ENCODE measurements at regions not wholly inside any gene's neighbourhood (a gene's known extent, or its start where the extent isn't known, plus 50 kb on each side); places are given as distances from the start of the nearest gene placed in this dataset.

DNA sequence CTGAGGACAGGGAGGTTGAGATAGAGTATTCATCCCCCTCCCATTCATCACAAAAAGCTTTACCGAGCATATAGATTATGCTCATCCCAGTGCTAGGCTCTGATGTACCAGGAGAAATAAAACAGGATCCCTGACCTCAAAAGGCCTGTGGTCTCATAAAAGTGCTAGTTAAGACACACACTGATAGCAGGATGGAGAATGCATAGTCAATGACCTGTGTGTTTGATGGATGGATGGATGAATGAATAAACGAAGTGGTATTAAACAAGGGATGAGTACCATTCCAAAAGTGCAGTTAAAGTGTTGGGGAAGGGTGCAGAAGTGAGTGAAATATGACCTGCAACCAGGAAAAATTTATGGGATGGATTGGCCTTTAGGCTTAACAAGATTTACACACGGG lies 133.9 kb upstream of the NUDT7 start:
- intact Hi-C loops (cut with DNase I), result no loop called here
- no peak for DNase-seq (ENCODE audit: low spot score)

DNA sequence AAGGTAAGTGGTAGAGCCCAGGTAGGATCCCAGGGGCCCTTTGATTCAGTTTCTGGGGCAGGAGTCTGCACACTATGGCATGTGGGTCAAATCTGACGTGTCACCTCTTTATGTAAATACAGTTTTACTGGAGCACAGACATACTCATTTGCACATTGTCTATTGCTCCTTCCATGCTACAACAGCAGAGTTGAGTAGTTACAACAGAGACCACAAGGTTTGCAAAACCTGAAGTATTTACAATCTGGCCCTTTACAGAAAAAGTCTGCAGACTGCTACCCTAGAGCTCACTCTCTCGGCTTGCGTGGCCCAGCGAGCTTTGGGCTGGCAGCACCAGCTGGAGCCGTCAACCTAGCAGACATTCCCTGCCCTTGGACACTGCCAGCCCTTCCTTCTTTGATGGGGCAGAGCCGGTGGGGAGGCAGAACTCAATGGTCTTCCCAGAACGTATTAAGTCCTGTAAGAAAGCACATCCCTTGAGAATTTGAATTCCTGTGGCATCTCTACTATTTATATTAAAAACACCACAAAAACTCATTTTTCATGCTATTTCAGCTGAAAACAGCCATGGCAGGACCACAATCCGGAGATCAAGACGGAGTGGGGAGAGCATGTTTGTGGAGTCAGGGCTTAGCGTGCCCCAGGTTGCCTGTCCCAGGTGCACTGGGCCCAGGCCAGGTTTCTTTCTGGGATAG lies 133.1 kb upstream of the NUDT7 start:
- intact Hi-C loops (cut with DNase I), result no loop called here

DNA sequence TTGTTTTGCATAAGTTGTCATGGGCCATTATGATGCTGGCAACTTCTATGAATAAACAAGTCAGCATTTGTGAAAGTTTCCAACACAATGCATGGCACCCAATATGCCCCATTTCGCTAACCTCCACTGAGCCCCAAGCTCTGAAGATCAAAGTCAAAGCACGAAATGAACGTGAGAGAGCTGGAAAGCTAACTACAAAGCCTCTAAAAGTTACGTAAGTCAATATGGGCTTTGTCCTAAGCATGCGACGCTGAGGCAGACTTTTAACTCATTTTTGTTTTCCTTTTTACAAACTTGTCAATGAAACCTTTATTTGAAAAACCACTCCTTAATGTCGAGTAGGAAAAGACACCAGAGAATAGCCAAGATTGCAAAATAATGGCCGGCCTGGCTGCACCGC lies 131.6 kb upstream of the NUDT7 start:
- no peak for DNase-seq (ENCODE audit: low spot score)
- intact Hi-C loops (cut with DNase I), result no loop called here

More for the DNA sequence above, 133.1 kb upstream of the NUDT7 start:
- no peak for DNase-seq (ENCODE audit: low spot score)

DNA sequence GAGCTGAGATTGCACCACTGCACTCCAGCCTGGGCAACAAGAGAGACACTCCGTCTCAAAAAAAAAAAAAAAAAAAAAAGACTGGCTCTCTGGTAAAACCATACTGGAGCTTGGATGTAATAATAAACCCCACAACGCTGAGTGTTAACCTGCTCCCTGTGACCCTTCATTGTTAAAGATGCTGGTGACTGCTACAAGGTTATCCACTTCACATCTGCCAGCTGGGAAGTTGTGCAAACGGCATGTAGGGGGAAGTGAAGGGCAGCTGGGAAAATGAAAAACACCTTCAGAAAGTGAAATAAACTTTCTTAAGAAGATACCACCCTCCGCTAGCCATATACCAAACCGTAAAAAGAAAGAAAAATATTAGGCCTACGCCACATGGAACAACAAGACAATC lies 131.0 kb upstream of the NUDT7 start:
- no peak for DNase-seq (ENCODE audit: low spot score)
- intact Hi-C loops (cut with DNase I), result no loop called here

DNA sequence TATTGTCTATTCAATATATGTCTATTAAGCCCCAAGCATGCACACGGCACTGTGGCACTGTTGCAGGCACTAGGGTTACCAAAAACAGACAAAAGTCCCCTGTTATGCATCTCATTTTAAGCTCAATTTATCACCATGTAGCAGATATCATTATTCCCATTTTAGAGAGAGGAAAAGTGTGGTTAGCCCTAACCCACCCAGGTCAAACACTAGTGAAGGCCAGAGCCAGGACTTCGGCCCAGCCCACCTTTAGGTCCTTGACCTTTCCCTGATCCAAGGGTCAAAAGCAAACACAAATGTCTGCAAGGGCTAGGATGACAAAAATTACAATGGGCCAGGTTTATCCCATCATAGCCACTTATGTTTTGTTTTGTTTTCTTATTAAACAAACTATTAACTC lies 130.3 kb upstream of the NUDT7 start:
- intact Hi-C loops (cut with DNase I), result no loop called here
- no peak for DNase-seq (ENCODE audit: low spot score)

DNA sequence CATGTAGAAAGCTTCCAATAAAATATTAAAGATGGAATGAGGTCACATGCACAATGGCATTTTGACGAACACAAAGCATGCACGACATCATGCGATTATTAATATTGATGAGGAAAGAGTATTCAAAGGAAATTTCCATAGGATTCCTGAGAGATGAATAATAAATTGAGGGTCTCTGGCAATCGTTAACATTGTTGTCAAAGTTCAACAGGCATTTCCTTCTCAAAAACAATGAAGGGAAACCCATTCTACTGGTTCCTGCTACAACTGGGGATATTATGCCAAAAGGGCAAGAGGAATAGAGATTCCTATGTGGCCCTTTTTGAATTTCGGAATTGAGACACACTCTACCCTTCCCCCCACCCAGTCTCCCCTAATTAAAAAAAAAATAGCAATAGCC lies 128.3 kb upstream of the NUDT7 start:
- no peak for DNase-seq (ENCODE audit: low spot score)
- intact Hi-C loops (cut with DNase I), result no loop called here

DNA sequence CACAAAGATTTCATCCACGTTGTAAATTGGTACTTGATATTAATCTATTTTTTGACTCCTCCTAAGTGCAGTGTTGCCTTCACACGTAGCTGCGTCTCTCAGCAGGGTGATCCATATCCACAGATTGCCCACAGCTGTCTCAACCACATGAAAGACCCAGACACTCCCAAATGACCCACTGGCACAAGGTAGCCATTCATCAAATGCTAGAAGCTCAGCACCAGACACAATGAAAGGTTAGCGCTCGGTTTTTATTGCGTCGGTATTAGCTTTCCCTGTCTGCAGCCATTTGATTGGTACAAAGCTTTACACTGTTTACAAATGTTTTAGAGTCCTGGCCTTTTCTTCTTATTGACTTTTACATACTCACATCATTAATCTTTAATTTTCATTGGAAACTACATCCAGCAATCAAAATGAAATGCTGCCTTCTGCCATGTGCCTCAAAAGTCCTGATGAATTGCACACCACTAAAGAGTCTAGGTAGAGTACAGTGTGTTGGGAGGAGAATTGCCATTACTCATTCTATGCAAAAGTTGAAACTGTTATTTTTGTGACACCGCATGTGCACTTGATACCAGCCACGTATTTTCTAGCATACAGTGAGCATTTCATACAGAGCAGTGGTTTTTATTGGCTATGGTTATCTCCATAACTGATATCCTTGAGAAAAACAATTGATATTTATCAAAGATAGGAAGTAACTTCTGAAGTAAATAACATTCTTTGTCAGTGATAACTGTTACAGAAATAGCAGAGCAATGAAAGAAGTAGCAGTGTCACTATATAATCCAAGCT lies 127.3 kb upstream of the NUDT7 start:
- intact Hi-C loops (cut with DNase I), result no loop called here
- no peak for DNase-seq (ENCODE audit: low spot score)

DNA sequence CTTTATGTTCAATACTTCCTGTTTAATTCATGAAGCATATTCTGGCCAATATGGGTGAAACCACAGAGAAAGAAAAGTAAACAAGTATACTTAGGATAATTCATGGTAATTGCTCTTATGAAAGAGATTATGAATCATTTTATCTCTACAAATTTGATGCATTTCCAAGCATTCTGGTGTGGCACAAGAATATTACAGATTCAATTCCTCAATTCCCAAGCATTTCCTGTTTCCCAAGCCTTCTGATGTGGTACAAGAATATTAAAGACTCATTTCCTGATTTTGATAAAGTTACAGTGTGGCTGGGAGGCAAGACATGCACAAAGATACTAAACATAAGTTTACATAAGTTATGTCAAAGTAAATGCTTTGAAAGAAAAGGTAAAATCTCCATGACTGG lies 126.1 kb upstream of the NUDT7 start:
- no peak for DNase-seq (ENCODE audit: low spot score)
- intact Hi-C loops (cut with DNase I), result no loop called here

DNA sequence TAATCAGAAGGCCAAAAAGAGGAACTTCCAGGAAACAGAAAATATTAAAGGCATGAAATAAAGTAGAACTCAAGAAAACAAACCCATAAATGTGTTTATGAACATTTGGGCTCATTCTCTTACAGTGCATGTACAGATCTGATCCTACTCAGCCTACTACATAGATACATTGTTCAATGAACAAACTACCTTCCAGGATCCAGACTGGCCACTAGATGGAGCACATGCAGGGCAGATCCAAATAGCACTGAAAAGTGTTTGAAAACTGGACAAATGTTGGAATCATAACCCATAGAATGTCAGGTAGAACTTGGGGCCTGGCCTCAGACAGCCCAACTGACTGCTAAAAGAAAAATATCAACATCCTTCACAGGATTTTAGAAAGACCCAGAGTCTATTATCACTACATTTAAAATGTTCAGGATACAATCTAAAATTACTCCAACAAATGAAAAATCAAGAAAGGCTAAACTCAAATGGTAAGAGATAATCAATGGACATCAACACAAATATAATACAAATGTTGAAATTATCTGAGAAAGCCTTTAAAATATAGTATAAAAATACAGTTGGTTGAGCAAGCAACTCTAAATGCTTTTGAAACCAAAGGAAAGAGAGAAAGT lies 122.4 kb upstream of the NUDT7 start:
- intact Hi-C loops (cut with DNase I), result loop anchor here (5.0 kb wide), 1 partner anchor 57 kb away; no protein-coding TSS in a partner anchor
- no peak for DNase-seq (ENCODE audit: low spot score)

DNA sequence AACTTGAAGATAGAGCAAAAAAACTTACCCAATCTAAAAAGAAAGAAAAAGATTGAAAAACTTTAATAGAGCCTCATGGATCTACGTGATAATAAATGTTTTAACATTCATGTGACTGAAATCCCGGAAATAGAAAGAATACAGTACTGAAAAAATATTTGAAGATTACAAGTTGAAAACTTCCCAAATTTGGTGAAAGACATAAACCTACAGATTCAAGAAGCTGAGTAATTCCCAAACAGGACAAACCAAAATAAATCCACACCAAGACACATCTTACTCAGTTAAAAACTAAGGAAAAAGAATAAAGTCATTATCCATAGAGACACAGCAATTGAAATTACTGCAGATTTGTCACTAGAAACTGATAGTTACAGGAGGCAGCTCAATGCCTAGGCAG lies 121.8 kb upstream of the NUDT7 start:
- intact Hi-C loops (cut with DNase I), result loop anchor here (5.0 kb wide), 1 partner anchor 57 kb away; no protein-coding TSS in a partner anchor
- DNase-seq (ENCODE audit: low spot score), result no peak

DNA sequence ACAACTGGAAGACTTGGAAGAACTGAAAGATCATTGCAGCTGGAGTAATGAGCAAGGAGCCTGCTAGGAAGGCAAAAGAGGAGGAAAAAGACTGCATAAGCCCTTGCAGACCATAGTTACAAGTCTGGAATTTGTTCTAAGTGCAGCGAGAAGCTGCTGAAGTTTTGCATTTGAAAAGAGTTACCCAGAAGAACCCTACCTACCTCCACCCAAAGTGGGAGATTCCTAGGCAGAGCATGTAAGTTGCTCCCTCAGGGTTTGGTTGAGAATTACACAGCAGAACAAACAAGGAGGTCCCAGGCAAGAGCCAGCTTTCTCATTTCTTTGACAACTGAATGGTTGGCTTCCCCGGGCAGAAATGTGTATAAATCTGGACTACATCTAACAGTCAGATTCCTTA lies 118.7 kb upstream of the NUDT7 start:
- intact Hi-C loops (cut with DNase I), result loop anchor here (5.0 kb wide), 1 partner anchor 54 kb away; no protein-coding TSS in a partner anchor
- no peak for DNase-seq (ENCODE audit: low spot score)

DNA sequence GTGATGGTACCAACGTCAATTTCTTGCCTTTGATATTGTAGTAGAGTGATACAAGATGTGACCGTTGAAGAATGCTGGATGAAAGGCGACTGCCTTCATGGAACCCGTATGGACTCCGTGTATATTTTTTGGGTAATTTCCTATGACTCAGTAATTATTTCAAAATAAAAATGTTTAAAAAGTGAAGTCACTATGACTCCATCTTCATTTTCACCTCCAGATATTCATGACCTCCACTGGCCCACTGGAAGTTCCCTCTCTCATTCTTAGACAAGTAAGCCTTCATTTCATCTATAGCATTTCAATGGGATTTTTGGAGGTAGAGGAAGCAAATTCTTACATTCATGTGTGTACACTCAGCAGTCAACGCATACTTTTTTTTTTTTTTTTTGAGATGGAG lies 111.8 kb upstream of the NUDT7 start:
- intact Hi-C loops (cut with DNase I), result no loop called here
- DNase-seq (ENCODE audit: low spot score), result no peak

DNA sequence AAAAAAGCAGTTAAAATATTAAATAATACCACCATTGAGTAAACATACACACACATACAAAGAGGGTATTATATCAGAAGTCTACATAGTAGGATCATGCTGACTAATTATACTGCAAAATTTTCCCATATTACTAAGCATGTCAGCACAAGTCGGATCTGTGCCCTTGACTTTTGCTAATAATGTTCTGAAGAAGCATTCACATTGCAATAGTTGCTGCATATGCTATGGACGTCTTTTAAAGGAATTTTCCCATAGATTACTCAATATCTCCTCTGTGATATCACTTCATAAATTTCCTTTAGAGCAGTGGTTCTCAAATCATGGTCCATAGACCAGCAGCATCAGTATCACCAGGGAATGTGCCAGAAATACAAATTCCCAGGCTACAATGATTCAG lies 110.9 kb upstream of the NUDT7 start:
- intact Hi-C loops (cut with DNase I), result no loop called here
- no peak for DNase-seq (ENCODE audit: low spot score)

DNA sequence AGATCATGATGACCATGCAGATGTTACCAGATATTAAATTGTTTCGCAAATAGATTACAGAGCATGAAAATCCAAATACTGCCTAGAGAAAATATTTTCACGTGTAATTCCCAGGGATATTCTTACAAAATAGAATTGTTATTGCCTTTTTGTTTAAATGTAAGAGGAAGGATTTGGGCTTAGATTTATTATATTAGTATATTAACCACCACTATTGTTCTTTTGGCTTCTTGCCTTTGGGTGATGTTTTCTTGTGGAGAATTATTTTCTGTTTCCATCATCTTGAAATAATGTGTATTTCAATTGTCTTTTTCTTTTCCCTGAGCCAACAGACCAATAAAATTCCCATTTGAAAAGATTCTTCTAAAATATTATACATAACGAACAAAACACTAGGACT lies 109.7 kb upstream of the NUDT7 start:
- intact Hi-C loops (cut with DNase I), result no loop called here
- DNase-seq (ENCODE audit: low spot score), result no peak

DNA sequence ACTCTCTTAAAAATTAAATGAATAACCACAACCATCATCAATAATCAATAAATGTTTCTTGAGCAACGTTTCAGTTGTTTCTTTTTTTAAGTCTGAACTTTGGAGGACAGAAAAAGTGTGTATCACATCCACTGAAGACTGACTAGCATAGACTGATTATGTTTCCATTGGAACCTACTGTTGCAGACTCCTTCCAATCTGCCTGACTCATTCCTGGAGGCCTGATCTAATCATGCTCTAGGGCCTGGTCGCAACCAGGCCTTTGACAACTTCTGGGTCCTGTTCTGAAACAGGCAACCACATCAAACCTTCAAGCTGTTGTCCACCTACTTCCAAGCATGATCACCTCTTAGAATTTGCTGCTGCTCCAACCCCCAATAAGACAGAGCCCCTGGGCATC lies 109.2 kb upstream of the NUDT7 start:
- intact Hi-C loops (cut with DNase I), result no loop called here
- no peak for DNase-seq (ENCODE audit: low spot score)

DNA sequence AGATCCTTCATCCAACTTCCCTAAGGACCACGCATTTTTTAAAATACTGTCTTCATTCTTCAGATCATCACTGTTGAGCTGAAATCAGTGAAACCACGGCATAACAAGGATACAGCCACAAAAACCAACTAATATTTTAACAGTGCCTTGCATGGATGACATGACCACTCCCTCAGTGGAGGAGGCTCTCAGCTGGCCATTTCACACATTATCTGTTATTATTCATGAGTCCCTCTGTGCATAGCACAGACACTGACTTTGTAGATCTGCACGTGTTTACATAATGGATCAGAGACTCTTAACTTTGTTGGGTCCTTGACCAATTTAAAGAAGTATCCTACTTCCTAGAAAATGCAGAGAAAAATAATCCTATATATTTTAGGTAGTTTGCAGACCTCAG lies 104.8 kb upstream of the NUDT7 start:
- intact Hi-C loops (cut with DNase I), result no loop called here
- DNase-seq (ENCODE audit: low spot score), result no peak

DNA sequence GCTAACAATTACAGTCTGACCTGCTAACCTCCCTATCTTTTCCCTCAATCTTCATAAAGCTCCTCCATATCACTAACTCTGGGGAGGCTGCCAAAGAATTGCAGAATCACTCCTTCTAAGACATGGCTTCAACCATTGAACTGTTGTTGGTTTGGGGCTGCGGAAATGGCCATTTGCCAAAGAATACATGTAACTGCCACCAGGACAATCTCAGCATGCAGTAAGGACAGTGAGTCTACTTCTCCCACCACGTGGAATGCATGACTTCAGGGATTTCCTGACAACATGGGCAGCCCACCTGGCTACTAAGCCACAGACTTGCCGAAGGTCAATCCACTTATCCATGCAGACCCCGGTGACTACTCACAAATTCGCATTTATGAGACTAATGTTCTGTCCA lies 104.3 kb upstream of the NUDT7 start:
- intact Hi-C loops (cut with DNase I), result no loop called here
- DNase-seq (ENCODE audit: low spot score), result no peak

DNA sequence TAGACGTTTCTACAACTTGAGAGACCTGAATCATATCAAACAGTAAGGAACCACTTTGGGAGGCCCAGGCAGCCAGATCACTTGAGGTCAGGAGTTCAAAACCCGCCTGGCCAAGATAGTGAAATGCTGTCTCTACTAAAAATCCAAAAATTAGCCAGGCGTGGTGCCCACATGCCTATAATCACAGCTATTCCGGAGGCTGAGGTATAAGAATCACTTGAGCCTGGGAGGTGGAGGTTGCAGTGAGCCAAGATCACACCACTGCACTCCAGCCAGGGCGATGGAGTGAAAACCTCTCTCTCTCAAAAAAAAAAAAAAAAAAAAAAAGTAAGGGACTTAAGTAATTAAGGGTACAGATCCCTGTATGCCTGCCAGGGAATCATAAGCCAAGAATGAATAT lies 103.4 kb upstream of the NUDT7 start:
- no peak for DNase-seq (ENCODE audit: low spot score)
- intact Hi-C loops (cut with DNase I), result no loop called here

DNA sequence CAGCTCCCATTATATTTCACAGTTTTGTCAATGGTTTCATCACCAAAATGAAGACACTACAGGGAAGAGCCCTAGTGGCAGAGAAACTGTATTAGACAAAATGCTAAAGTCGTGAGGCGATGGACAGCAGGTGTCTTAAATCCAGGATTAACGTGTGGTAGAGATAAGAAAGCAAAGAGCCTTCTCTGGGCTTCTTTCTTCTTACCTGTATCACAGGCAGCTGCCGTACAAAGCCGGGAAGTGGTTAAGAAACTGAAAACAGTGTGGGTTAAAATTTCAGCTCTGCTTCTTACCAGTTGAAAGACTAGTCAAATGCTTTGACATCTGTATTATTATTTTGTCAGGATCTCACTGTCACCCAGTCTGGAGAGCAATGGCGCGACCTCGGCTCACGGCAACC lies 98.2 kb upstream of the NUDT7 start:
- intact Hi-C loops (cut with DNase I), result no loop called here
- no peak for DNase-seq (ENCODE audit: low spot score)

DNA sequence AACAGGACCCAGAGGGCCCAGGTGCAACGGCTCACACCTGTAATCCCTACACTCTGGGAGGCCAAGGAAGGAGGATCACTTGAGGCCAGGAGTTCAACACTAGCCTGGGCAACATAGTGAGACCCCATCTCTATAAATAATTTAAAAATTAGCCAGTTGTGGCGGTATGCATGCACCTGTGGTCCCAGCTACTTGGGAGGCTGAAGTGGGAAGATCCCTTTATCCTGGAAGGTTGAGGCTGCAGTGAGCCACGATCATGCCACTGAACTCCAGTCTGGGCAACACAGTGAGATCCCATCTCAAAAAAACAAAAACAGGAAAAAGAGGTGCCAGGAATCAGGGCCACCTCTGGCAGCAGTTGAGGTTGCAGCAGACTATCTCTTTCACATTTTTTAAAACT lies 85.7 kb upstream of the NUDT7 start:
- intact Hi-C loops (cut with DNase I), result no loop called here

DNA sequence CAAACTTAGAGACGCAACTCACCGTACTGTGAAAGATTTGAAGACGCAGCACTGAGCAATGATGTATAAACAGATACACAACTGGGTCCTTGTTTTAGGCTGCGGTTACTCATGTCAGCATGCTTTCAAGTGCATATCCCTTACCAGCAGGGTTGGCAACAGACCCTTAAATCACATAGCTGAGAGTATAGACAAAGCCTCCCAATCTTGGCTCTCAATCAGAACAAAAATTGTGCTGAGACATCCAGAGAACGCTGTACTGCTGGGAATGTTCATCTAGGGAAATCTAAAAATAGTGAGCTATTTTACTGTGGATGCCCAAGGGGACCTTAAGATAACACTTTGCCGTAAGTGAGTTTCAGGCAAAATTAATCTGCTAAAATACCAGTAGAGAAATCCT lies 84.4 kb upstream of the NUDT7 start:
- no peak for DNase-seq (ENCODE audit: low spot score)
- intact Hi-C loops (cut with DNase I), result no loop called here

More for the DNA sequence above, 85.7 kb upstream of the NUDT7 start:
- no peak for DNase-seq (ENCODE audit: low spot score)

Data from cardiac septum (tissue), 1 donor.